IPS-18c (cell line): ENCODE measurements at regions not wholly inside any gene's neighbourhood (a gene's known extent, or its start where the extent isn't known, plus 50 kb on each side); places are given as distances from the start of the nearest gene placed in this dataset.

Experiments
- H3K4me3 ChIP-seq: 2 replicates; pipeline ENCODE4 v1.7.0; 2013; ENCODE audit warnings: low read depth, mild to moderate bottlenecking, low read length, moderate library complexity; ENCODE audit not compliant: insufficient read depth
- H3K9me3 ChIP-seq: one replicate; pipeline ENCODE4 v1.6.1; 2013; ENCODE audit warnings: mild to moderate bottlenecking, low read length, moderate library complexity; ENCODE audit not compliant: control insufficient read depth, insufficient read depth

DNA sequence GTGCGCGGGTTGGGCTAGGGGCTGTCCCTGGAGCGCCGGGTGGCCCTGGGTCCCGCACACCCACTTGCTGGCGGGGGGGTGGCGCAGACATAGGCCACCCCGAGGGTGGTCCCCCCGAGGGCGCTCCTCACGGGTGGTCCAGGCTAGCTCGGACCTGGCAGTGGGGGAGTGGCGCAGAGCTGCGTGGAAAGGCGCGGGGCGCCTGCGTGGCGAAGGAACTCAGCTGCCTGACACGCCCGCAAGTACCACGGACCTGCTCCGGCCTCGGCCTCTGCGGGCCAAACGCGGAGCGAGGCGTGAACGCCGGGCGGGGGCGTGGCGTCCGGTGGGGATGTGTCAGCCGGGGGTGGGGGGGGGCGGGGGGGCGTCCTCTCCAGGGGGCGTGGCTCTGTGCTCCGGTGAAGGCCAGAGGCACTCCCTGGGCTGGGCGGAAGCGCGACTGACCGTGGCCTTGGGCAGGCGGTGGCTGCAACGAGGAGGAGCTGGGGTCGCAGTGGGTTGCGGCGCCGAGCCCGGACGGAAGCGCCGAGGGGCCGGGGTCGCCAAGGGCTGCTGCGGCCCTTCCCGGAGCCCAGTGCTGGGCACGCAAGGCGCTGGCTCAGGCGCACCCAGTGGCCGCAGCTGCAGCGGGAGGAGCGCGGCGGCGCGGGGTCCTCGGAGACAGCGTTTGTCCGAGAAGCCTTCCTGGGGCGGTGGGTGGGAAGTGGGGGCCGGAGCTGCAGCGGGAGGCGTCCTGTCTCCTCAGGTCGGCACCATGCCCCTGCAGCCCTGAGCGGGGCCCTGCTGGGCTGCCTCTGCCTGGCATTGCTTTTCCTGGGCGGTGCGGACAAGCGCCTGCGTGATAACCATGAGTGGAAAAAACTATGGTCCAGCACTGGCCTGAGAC is 58.9 kb upstream of the NUPR2 start:
- Histone ChIP-seq H3K9me3 (peaks cover 40% of the 10 kb centered on the region), H3K4me3 (peak overlapping the region; percentile 31; the same call in 1 of the 2 replicates)

DNA sequence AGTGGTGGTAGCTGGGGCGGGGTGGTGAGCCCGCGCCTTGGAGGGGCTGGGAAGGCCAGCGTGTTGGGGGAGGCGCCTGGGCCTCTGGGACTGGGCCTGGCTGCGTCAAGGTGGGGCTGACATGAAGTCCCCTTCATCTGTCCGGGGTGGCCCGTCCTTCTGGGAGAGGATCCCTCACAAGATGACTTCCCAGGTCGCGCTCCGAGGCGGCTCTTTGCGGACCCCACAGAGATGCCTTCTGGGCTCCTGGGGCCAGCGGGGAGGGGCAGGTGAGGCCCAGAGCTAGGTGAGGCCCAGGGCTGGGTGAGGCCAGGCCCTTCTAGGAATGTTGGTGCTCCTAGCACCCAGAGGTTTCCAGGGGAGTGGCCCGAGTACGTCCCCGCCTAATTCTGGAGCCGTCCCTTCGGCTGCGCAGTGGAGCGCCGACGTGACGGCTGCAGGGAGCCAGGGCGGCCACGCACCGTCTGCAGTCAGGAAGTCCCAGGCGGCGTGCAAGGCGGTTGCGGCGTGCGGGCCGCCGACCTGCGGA is 58.2 kb upstream of the NUPR2 start:
- peaks cover 41% of the 10 kb centered on the region for H3K9me3 ChIP-seq
- H3K4me3 ChIP-seq, result no peak overlapping the region
